CD14-positive monocyte (primary cell): ENCODE measurements at regions not wholly inside any gene's neighbourhood (a gene's known extent, or its start where the extent isn't known, plus 50 kb on each side); places are given as distances from the start of the nearest gene placed in this dataset.

Source experiments
- DNase-seq, 3 donors: peaks; one replicate each; pipeline ENCODE4 v3.0.0-alpha.2; 2011 to 2022
- H2AFZ ChIP-seq: 2 replicates; pipeline ENCODE4 v1.6.0; 2012; ENCODE audit warnings: mild to moderate bottlenecking, low read depth, low read length, inconsistent platforms; ENCODE audit not compliant: insufficient read depth, poor library complexity, severe bottlenecking
- H3K27ac ChIP-seq, 2 donors: 1 replicate in 1 of 2; 2 replicates in 1 of 2; pipeline ENCODE4 v1.5.1; 2012 to 2013; ENCODE audit warnings: low read length in 2 of 2, control low read depth in 1 of 2, inconsistent platforms in 1 of 2, low read depth in 1 of 2, mild to moderate bottlenecking in 1 of 2
- H3K27me3 ChIP-seq, 2 donors: one replicate each; pipeline versions ENCODE4 v1.6.0 to v1.6.1; 2011 to 2013; ENCODE audit warnings: low read length in 2 of 2; ENCODE audit not compliant: control insufficient read depth in 2 of 2, insufficient read depth in 2 of 2
- H3K36me3 ChIP-seq, 2 donors: replicated peaks in 1 of 2; 1 replicate in 1 of 2; 2 replicates in 1 of 2; pipeline versions ENCODE4 v1.5.1 to v1.6.1; 2012 to 2013; ENCODE audit warnings: low read length in 2 of 2, control low read depth in 1 of 2, inconsistent platforms in 1 of 2, mild to moderate bottlenecking in 1 of 2; ENCODE audit not compliant: insufficient read depth in 2 of 2, control insufficient read depth in 1 of 2
- H3K4me1 ChIP-seq, 2 donors: 1 replicate in 1 of 2; 2 replicates in 1 of 2; pipeline versions ENCODE4 v1.5.1 to v1.6.1; 2012 to 2013; ENCODE audit warnings: low read length in 2 of 2, control low read depth in 1 of 2, inconsistent platforms in 1 of 2, mild to moderate bottlenecking in 1 of 2, moderate library complexity in 1 of 2; ENCODE audit not compliant: insufficient read depth in 2 of 2, control insufficient read depth in 1 of 2
- H3K4me2 ChIP-seq: replicated peaks from 2 replicates; pipeline ENCODE3; 2012; ENCODE audit warnings: low read length, moderate library complexity, mild to moderate bottlenecking; ENCODE audit not compliant: poor library complexity, severe bottlenecking; ENCODE audit errors: extremely low read depth
- H3K4me3 ChIP-seq, 3 experiments: fragments of 200-600 bp in 1 of 3; sonication (generic) in 1 of 3; replicated peaks in 1 of 3; 1 replicate in 2 of 3; 2 replicates in 1 of 3; pipeline ENCODE4 v1.5.1; 2011 to 2013; ENCODE audit warnings: low read length in 3 of 3, mild to moderate bottlenecking in 3 of 3, control low read depth in 2 of 3, low read depth in 2 of 3, inconsistent platforms in 1 of 3, moderate library complexity in 1 of 3
- H3K79me2 ChIP-seq: 2 replicates; pipeline ENCODE4 v1.6.0; 2012; ENCODE audit warnings: mild to moderate bottlenecking, control low read depth, inconsistent platforms, low read length, moderate library complexity; ENCODE audit not compliant: insufficient read depth
- H3K9ac ChIP-seq: 2 replicates; pipeline ENCODE4 v1.6.0; 2017; ENCODE audit warnings: low read length, mild to moderate bottlenecking; ENCODE audit not compliant: insufficient read depth, poor library complexity, severe bottlenecking
- H3K9me3 ChIP-seq, 2 donors: replicated peaks in 1 of 2; 1 replicate in 1 of 2; 2 replicates in 1 of 2; pipeline versions ENCODE4 v1.5.1 to v1.6.1; 2012 to 2013; ENCODE audit warnings: low read length in 2 of 2, control low read depth in 1 of 2; ENCODE audit not compliant: control insufficient read depth in 1 of 2, insufficient read depth in 1 of 2
- H4K20me1 ChIP-seq: 2 replicates; pipeline ENCODE4 v1.6.0; 2012; ENCODE audit warnings: mild to moderate bottlenecking, low read length, control low read depth, moderate library complexity; ENCODE audit not compliant: insufficient read depth
- H3K27ac Mint-ChIP-seq, 7 donors: one replicate each; pipeline ENCODE4 v1.8.0; 2020; ENCODE audit warnings: mild to moderate bottlenecking in 7 of 7, mixed read lengths in 7 of 7, moderate library complexity in 6 of 7, inconsistent platforms in 2 of 7
- H3K27me3 Mint-ChIP-seq, 3 donors: one replicate each; pipeline ENCODE4 v1.8.0; 2021 to 2022; ENCODE audit warnings: low read depth in 3 of 3, mild to moderate bottlenecking in 3 of 3, mixed read lengths in 3 of 3, moderate library complexity in 3 of 3, inconsistent platforms in 1 of 3
- H3K36me3 Mint-ChIP-seq, 2 donors: one replicate each; pipeline ENCODE4 v1.8.0; 2020; ENCODE audit warnings: mixed read lengths in 2 of 2, inconsistent platforms in 1 of 2, mild to moderate bottlenecking in 1 of 2
- H3K4me1 Mint-ChIP-seq: one replicate; pipeline ENCODE4 v1.8.0; 2020; ENCODE audit warnings: mild to moderate bottlenecking, mixed read lengths
- H3K4me3 Mint-ChIP-seq, 2 donors: one replicate each; pipeline ENCODE4 v1.8.0; 2020; ENCODE audit warnings: mild to moderate bottlenecking in 2 of 2, mixed read lengths in 2 of 2, moderate library complexity in 1 of 2
- H3K9me3 Mint-ChIP-seq, 7 donors: one replicate each; pipeline ENCODE4 v1.8.0; 2020 to 2022; ENCODE audit warnings: mixed read lengths in 7 of 7, mild to moderate bottlenecking in 6 of 7, moderate library complexity in 6 of 7, inconsistent platforms in 2 of 7
- CTCF ChIP-seq: fragments of 200-600 bp; IDR thresholded peaks from one replicate; pipeline ENCODE4 v1.8.0; 2022; ENCODE audit warnings: antibody characterized with exemption, mild to moderate bottlenecking
- WGBS: methylation state at CpG from one replicate; pipeline ENCODE4 v1.1.5; 2013; ENCODE audit warnings: missing lambda C conversion rate; ENCODE audit not compliant: insufficient coverage; 5-methylcytosine and 5-hydroxymethylcytosine counted together
- intact Hi-C, 2 donors: fragments of 100-400 bp; cut with micrococcal nuclease; formaldehyde crosslinking; loops; one replicate each; pipeline versions ENCODE4 v1.15.0 to v1.15.1; 2023

GRCh38 chr11:87778357-87778756 is 396.9 kb downstream of the RAB38 start:
- Mint-ChIP-seq H3K4me3 (no peak overlapping the region), H3K4me1 (no peaks in the 10 kb centered on the region), H3K9me3 (peaks cover 0 to 6% (median 0%) of the 10 kb centered on the region in 7 donors), H3K36me3 (no peaks in the 10 kb centered on the region), H3K27me3 (no peaks in the 10 kb centered on the region), H3K27ac (no peak overlapping the region)
- H2AFZ ChIP-seq, result no peak overlapping the region
- intact Hi-C loops, result no loop called here
- H4K20me1 ChIP-seq, result no peaks in the 10 kb centered on the region
- 100% methylated on average over 2 of the region's 2 CpGs for WGBS
- no peak overlapping the region for H3K4me2 ChIP-seq
- H3K79me2 ChIP-seq, result no peaks in the 10 kb centered on the region
- TF ChIP-seq CTCF, result no peak
- H3K9ac ChIP-seq, result no peak overlapping the region
- no peaks in the 10 kb centered on the region for H3K36me3 ChIP-seq
- H3K9me3 ChIP-seq, result peaks cover 0 to 6% of the 10 kb centered on the region in 2 donors
- H3K27me3 ChIP-seq, result no peaks in the 10 kb centered on the region
- no peak overlapping the region for H3K4me3 ChIP-seq
- H3K27ac ChIP-seq, result no peak overlapping the region
- H3K4me1 ChIP-seq, result no peaks in the 10 kb centered on the region
- DNase-seq, result no peak

GRCh38 chr11:87775036-87775435 is 400.2 kb downstream of the RAB38 start:
- H4K20me1 ChIP-seq, result no peaks in the 10 kb centered on the region

More at GRCh38 chr11:87775036-87775435, 400.2 kb downstream of the RAB38 start:
- Histone ChIP-seq H3K36me3 (no peaks in the 10 kb centered on the region), H3K4me1 (no peaks in the 10 kb centered on the region), H2AFZ (no peak overlapping the region), H3K27ac (no peak overlapping the region), H3K27me3 (no peaks in the 10 kb centered on the region), H3K4me2 (no peak overlapping the region), H3K9ac (no peak overlapping the region), H3K4me3 (no peak overlapping the region), H3K9me3 (peaks cover 0 to 6% of the 10 kb centered on the region in 2 donors), H3K79me2 (no peaks in the 10 kb centered on the region)
- intact Hi-C loops, result no loop called here
- WGBS, result no CpG with 5 or more reads among the region's 1 CpG
- DNase-seq, result no peak
- Mint-ChIP-seq H3K36me3 (no peaks in the 10 kb centered on the region), H3K9me3 (peaks cover 0 to 6% (median 0%) of the 10 kb centered on the region in 7 donors), H3K27me3 (no peaks in the 10 kb centered on the region), H3K4me3 (no peak overlapping the region), H3K27ac (no peak overlapping the region), H3K4me1 (no peaks in the 10 kb centered on the region)
- TF ChIP-seq CTCF, result no peak
